Parathyroid adenoma (tissue), 2 donors: ENCODE measurements at regions not wholly inside any gene's neighbourhood (a gene's known extent, or its start where the extent isn't known, plus 50 kb on each side); places are given as distances from the start of the nearest gene placed in this dataset.
"Not testable (repeated sequence)": the region's sequence is repeated elsewhere in the genome, so short reads cannot be mapped to it uniquely, and the experiment has no call there.

ENCODE experiments used
- H2AFZ ChIP-seq: fragments of 300-600 bp; sonication (generic); one replicate; pipeline ENCODE4 v1.7.0; 2017; ENCODE audit warnings: antibody characterized with exemption, mild to moderate bottlenecking
- H3K27ac ChIP-seq: fragments of 300-600 bp; sonication (generic); one replicate; pipeline ENCODE4 v1.7.0; 2017
- H3K27me3 ChIP-seq: fragments of 300-600 bp; sonication (generic); one replicate; pipeline ENCODE4 v1.7.0; 2017; ENCODE audit warnings: low read length; ENCODE audit not compliant: control insufficient read depth, insufficient read depth
- H3K36me3 ChIP-seq: fragments of 300-600 bp; sonication (generic); one replicate; pipeline ENCODE4 v1.7.0; 2017; ENCODE audit warnings: low read length; ENCODE audit not compliant: control insufficient read depth, insufficient read depth
- H3K4me1 ChIP-seq: fragments of 300-600 bp; sonication (generic); one replicate; pipeline ENCODE4 v1.7.0; 2017; ENCODE audit warnings: control low read depth
- H3K4me2 ChIP-seq: fragments of 300-600 bp; sonication (generic); one replicate; pipeline ENCODE4 v1.7.0; 2017; ENCODE audit warnings: low read length
- H3K4me3 ChIP-seq: fragments of 300-600 bp; sonication (generic); one replicate; pipeline ENCODE4 v1.7.0; 2017; ENCODE audit warnings: low read depth, low read length
- H3K79me2 ChIP-seq: fragments of 300-600 bp; sonication (generic); one replicate; pipeline ENCODE4 v1.7.0; 2017; ENCODE audit warnings: control low read depth
- H3K9ac ChIP-seq: fragments of 300-600 bp; sonication (generic); one replicate; pipeline ENCODE4 v1.7.0; 2017; ENCODE audit warnings: mild to moderate bottlenecking
- H3K9me3 ChIP-seq: fragments of 300-600 bp; sonication (generic); one replicate; pipeline ENCODE4 v1.7.0; 2017; ENCODE audit warnings: low read length; ENCODE audit not compliant: control insufficient read depth
- donor health status: primary hyperparathyroidism.

GRCh38 chr3:195999176-195999575, 82.7 kb downstream of the TFRC start:
- H2AFZ ChIP-seq, H3K9me3 ChIP-seq, H3K4me2 ChIP-seq, H3K79me2 ChIP-seq, H3K36me3 ChIP-seq, H3K27me3 ChIP-seq, H3K9ac ChIP-seq, H3K4me1 ChIP-seq, H3K4me3 ChIP-seq, H3K27ac ChIP-seq: not testable (repeated sequence)

- H3K36me3 ChIP-seq, H3K27ac ChIP-seq, H3K9ac ChIP-seq, H3K4me2 ChIP-seq, H3K4me1 ChIP-seq, H3K27me3 ChIP-seq, H3K4me3 ChIP-seq, H3K79me2 ChIP-seq, H3K9me3 ChIP-seq, H2AFZ ChIP-seq: not testable (repeated sequence)
These were observed 85.6 kb downstream of the TFRC start for GRCh38 chr3:195996314-195996713.

- H3K4me3 ChIP-seq, H3K79me2 ChIP-seq, H3K4me2 ChIP-seq, H3K9me3 ChIP-seq, H2AFZ ChIP-seq, H3K27ac ChIP-seq, H3K9ac ChIP-seq, H3K4me1 ChIP-seq, H3K36me3 ChIP-seq, H3K27me3 ChIP-seq: not testable (repeated sequence)
These were observed 86.0 kb upstream of the TNK2 start for GRCh38 chr3:195994343-195994742.

- not testable (repeated sequence) for H3K9ac ChIP-seq, H3K27me3 ChIP-seq, H3K36me3 ChIP-seq, H3K4me2 ChIP-seq, H3K4me3 ChIP-seq, H3K27ac ChIP-seq, H3K79me2 ChIP-seq, H3K4me1 ChIP-seq, H3K9me3 ChIP-seq, H2AFZ ChIP-seq
These were observed 85.3 kb upstream of the TNK2 start for GRCh38 chr3:195993671-195994070.

GRCh38 chr3:195992956-195993595, 84.7 kb upstream of the TNK2 start:
- not testable (repeated sequence) for H3K79me2 ChIP-seq, H2AFZ ChIP-seq, H3K4me1 ChIP-seq, H3K4me2 ChIP-seq, H3K27me3 ChIP-seq, H3K4me3 ChIP-seq, H3K9me3 ChIP-seq, H3K36me3 ChIP-seq, H3K9ac ChIP-seq, H3K27ac ChIP-seq

GRCh38 chr3:195991986-195992385, 83.6 kb upstream of the TNK2 start:
- H3K27me3 ChIP-seq, H3K4me3 ChIP-seq, H3K9me3 ChIP-seq: not testable (repeated sequence)

GRCh38 chr3:195991243-195991642, 82.9 kb upstream of the TNK2 start:
- not testable (repeated sequence) for H3K79me2 ChIP-seq, H3K4me3 ChIP-seq, H3K9me3 ChIP-seq, H3K4me2 ChIP-seq, H2AFZ ChIP-seq, H3K36me3 ChIP-seq, H3K27me3 ChIP-seq, H3K27ac ChIP-seq, H3K4me1 ChIP-seq, H3K9ac ChIP-seq

More at GRCh38 chr3:195991986-195992385, 83.6 kb upstream of the TNK2 start:
- H3K27ac ChIP-seq, H3K9ac ChIP-seq, H2AFZ ChIP-seq, H3K4me2 ChIP-seq, H3K79me2 ChIP-seq, H3K36me3 ChIP-seq, H3K4me1 ChIP-seq: not testable (repeated sequence)

GRCh38 chr3:195990841-195991174, 82.5 kb upstream of the TNK2 start:
- not testable (repeated sequence) for H3K9me3 ChIP-seq, H3K27ac ChIP-seq, H3K79me2 ChIP-seq, H3K27me3 ChIP-seq, H3K9ac ChIP-seq, H3K36me3 ChIP-seq, H3K4me1 ChIP-seq
- H2AFZ ChIP-seq: peak overlapping the region; percentile 77
- peak overlapping the region; percentile 72 for H3K4me3 ChIP-seq
- peak overlapping the region; percentile 72 for H3K4me2 ChIP-seq
